ENCODE measurements at regions not wholly inside any gene's neighbourhood (a gene's known extent, or its start where the extent isn't known, plus 50 kb on each side); places are given as distances from the start of the nearest gene placed in this dataset.
A peak's percentile ranks its signal among the peaks of the same experiment; 100 is the strongest.

DNA sequence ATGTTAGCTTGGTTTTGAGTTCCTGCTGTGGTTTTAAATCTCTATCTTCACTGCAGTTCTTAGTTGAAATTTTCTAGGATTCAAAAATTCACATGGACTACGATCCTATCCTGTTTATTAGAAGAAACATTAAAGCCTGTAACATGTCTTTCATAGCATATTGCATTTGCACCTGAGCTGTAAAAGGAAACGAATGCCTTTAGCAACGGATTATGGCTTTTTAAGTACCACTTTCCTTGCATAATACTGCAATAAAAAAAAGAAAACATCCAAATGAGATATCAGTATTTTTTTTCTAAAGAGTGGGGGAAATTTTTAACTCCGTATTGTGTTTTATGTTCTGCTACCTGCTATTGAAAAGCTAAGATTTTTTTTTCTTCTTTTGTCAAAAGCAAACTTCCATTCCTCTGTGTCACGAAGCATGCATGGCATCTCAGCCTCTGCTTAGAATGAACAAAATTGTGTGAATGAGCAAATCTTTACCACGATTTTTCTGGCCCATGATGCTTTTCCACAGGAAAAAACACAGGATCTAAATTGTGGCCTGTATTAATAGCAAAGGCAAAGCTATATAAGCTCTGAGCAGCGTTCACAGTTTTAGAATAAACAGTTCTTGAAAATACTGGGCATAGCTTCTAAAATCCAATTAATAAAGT, 110.0 kb upstream of the CDIN1 start:
- TF ChIP-seq, protein P1, sequence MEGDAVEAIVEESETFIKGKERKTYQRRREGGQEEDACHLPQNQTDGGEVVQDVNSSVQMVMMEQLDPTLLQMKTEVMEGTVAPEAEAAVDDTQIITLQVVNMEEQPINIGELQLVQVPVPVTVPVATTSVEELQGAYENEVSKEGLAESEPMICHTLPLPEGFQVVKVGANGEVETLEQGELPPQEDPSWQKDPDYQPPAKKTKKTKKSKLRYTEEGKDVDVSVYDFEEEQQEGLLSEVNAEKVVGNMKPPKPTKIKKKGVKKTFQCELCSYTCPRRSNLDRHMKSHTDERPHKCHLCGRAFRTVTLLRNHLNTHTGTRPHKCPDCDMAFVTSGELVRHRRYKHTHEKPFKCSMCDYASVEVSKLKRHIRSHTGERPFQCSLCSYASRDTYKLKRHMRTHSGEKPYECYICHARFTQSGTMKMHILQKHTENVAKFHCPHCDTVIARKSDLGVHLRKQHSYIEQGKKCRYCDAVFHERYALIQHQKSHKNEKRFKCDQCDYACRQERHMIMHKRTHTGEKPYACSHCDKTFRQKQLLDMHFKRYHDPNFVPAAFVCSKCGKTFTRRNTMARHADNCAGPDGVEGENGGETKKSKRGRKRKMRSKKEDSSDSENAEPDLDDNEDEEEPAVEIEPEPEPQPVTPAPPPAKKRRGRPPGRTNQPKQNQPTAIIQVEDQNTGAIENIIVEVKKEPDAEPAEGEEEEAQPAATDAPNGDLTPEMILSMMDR (conservative IDR thresholded peaks at IDR 0.05; ENCODE audit: low read depth, low read length): no peak

GRCh38 chr15:36472672-36473071, 106.8 kb upstream of the CDIN1 start:
- TF ChIP-seq, protein P1 (conservative IDR thresholded peaks at IDR 0.05; ENCODE audit: low read depth, low read length): no peak
- no peak for DNase-seq (ENCODE audit: low read depth)
- no peak overlapping the region for H3K4me3 ChIP-seq (ENCODE audit: low read length)

More for the DNA sequence above, 110.0 kb upstream of the CDIN1 start:
- peak; percentile 24 for DNase-seq (ENCODE audit: low read depth)
- no peak overlapping the region for H3K4me3 ChIP-seq (ENCODE audit: low read length)

- H3K4me3 ChIP-seq (ENCODE audit: low read length): no peak overlapping the region
- no peak for DNase-seq (ENCODE audit: low read depth)
- TF ChIP-seq, protein P1 (conservative IDR thresholded peaks at IDR 0.05; ENCODE audit: low read depth, low read length): no peak
Measured at GRCh38 chr15:36478561-36478960, 100.9 kb upstream of the CDIN1 start.

DNA sequence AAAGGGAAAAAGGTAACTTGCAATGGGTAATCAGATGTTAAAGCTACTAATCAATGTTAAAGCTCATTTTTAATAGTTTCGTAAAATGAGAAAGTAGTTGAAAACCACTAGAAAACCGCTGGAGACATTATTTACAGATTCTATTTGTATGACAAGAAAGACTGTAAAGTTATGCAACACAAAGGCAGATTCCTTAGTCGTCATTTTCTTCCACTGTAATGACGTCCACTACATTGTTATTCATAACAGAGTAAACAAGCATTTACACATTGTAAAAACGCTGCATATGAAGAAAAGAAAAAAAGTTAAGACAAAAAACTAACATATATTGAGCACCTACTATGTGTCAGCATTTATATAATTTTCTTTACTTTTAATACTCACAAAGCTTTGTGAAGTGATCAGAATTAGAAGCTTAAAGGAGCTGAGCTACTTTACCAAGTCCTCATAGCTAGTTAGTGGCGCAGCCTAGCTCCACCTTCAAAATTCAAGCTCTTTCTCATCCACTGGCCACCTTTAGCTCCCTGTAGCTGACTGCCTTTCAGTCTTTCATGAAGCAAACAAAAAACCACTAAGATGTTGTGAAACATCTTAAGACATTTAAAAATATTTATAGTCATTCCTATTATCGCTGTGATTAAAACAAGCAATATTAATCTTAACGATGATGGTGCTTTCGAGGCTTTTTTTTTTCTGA, 100.1 kb upstream of the CDIN1 start:
- no peak for DNase-seq (ENCODE audit: low read depth)
- no peak overlapping the region for H3K4me3 ChIP-seq (ENCODE audit: low read length)

DNA sequence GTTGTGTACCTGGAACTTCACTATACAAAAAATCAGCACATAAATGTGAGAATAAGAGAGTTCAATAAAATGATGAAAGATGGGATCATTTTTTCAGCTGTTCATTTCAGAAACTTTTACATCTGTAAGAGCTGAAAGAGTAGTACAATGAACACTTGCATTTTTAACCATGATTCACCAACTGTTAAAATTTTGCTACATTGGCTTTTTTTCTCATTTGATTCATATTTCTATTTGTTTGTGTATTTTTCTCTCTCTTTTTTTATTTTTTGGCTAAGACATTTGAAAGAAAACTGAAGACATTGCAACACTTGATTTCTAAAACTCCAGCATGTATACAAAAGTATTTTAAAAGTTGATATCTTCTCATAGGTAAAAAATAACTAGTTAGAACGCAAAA, 98.3 kb upstream of the CDIN1 start:
- no peak for DNase-seq (ENCODE audit: low read depth)
- TF ChIP-seq, protein P1 (conservative IDR thresholded peaks at IDR 0.05; ENCODE audit: low read depth, low read length): no peak
- H3K4me3 ChIP-seq (ENCODE audit: low read length): no peak overlapping the region

More for the DNA sequence above, 100.1 kb upstream of the CDIN1 start:
- TF ChIP-seq, protein P1 (conservative IDR thresholded peaks at IDR 0.05; ENCODE audit: low read depth, low read length): no peak

GRCh38 chr15:36483409-36483808, 96.0 kb upstream of the CDIN1 start:
- H3K4me3 ChIP-seq (ENCODE audit: low read length): no peak overlapping the region
- no peak for DNase-seq (ENCODE audit: low read depth)
- TF ChIP-seq, protein P1 (conservative IDR thresholded peaks at IDR 0.05; ENCODE audit: low read depth, low read length): no peak

Data from retinal pigment epithelial cell (primary cell).